HEK293T (cell line): ENCODE measurements at regions not wholly inside any gene's neighbourhood (a gene's known extent, or its start where the extent isn't known, plus 50 kb on each side); places are given as distances from the start of the nearest gene placed in this dataset.
"Not testable (repeated sequence)": the region's sequence is repeated elsewhere in the genome, so short reads cannot be mapped to it uniquely, and the experiment has no call there.

Experiments
- CTBP1 ChIP-seq: fragments of 450-650 bp; IDR thresholded peaks from 2 replicates; pipeline ENCODE4 v1.6.1; 2016; ENCODE audit warnings: borderline replicate concordance
- FOXM1 ChIP-seq: fragments of 450-650 bp; IDR thresholded peaks from 2 replicates; pipeline ENCODE4 v1.6.1; 2017; ENCODE audit warnings: mild to moderate bottlenecking, borderline replicate concordance
- NFRKB ChIP-seq: fragments of 450-650 bp; IDR thresholded peaks from 2 replicates; pipeline ENCODE4 v1.6.1; 2016; ENCODE audit warnings: mild to moderate bottlenecking, moderate library complexity
- SP1 ChIP-seq: fragments of 450-650 bp; IDR thresholded peaks from 2 replicates; pipeline ENCODE4 v1.6.1; 2017
- TARDBP ChIP-seq: fragments of 450-650 bp; IDR thresholded peaks from 2 replicates; pipeline ENCODE4 v1.6.1; 2016

GRCh38 chr16:29213770-29214169 lies 192.7 kb downstream of the NPIPB11 start:
- not testable (repeated sequence) for TF ChIP-seq TARDBP, CTBP1, NFRKB, SP1, FOXM1
